SK-N-SH treated with all-trans-retinoic acid at 6 μM for 48 hours (cell line): ENCODE measurements at regions not wholly inside any gene's neighbourhood (a gene's known extent, or its start where the extent isn't known, plus 50 kb on each side); places are given as distances from the start of the nearest gene placed in this dataset.

ENCODE experiments used
- ATAC-seq: fragments of 200-7000 bp; cut with Tn5 transposase; 3 replicates; pipeline ENCODE4 v1.9.1; 2020; ENCODE audit warnings: mild to moderate bottlenecking, moderate library complexity
- ARNTL ChIP-seq: fragments of 450-650 bp; formaldehyde crosslinking; IDR thresholded peaks from 2 replicates; pipeline ENCODE4 v1.5.0; 2020; ENCODE audit warnings: low read depth, mild to moderate bottlenecking, moderate library complexity, borderline replicate concordance
- BACH2 ChIP-seq: fragments of 250-450 bp; sonication (Bioruptor Pico); IDR thresholded peaks from 2 replicates; pipeline ENCODE4 v1.9.0; 2021; ENCODE audit warnings: mild to moderate bottlenecking, borderline replicate concordance
- CREB5 ChIP-seq: fragments of 250-450 bp; sonication (Bioruptor Pico); IDR thresholded peaks from 2 replicates; pipeline ENCODE4 v1.5.1; 2020; ENCODE audit warnings: low read depth, mild to moderate bottlenecking, moderate library complexity
- CSDC2 ChIP-seq: fragments of 250-450 bp; sonication (Bioruptor Pico); IDR thresholded peaks from 2 replicates; pipeline ENCODE4 v1.5.0; 2020; ENCODE audit warnings: mild to moderate bottlenecking, moderate library complexity
- CSRNP3 ChIP-seq: fragments of 250-450 bp; sonication (Bioruptor Pico); IDR thresholded peaks from 2 replicates; pipeline ENCODE4 v1.5.1; 2021; ENCODE audit warnings: mild to moderate bottlenecking, moderate library complexity
- ESRRG ChIP-seq: fragments of 250-450 bp; sonication (Bioruptor Pico); IDR thresholded peaks from 2 replicates; pipeline ENCODE4 v1.6.1; 2021; ENCODE audit warnings: mild to moderate bottlenecking
- GLIS3 ChIP-seq: fragments of 250-450 bp; sonication (Bioruptor Pico); IDR thresholded peaks from 2 replicates; pipeline ENCODE4 v1.5.0; 2020; ENCODE audit warnings: mild to moderate bottlenecking, moderate library complexity
- ISL1 ChIP-seq: fragments of 250-450 bp; sonication (Bioruptor Pico); IDR thresholded peaks from 2 replicates; pipeline ENCODE4 v2.1.2; 2022; ENCODE audit warnings: mild to moderate bottlenecking, moderate library complexity
- OSR1 ChIP-seq: fragments of 250-450 bp; sonication (Bioruptor Pico); IDR thresholded peaks from 2 replicates; pipeline ENCODE4 v1.8.0; 2022; ENCODE audit warnings: moderate library complexity, mild to moderate bottlenecking, inconsistent platforms
- PATZ1 ChIP-seq: fragments of 250-450 bp; sonication (Bioruptor Pico); IDR thresholded peaks from 2 replicates; pipeline ENCODE4 v1.8.0; 2020; ENCODE audit warnings: mild to moderate bottlenecking, moderate library complexity, borderline replicate concordance
- POU6F1 ChIP-seq: fragments of 250-450 bp; sonication (Bioruptor Pico); IDR thresholded peaks from 2 replicates; pipeline ENCODE4 v1.8.0; 2021; ENCODE audit warnings: low read depth, mild to moderate bottlenecking, moderate library complexity, borderline replicate concordance
- PPARA ChIP-seq: fragments of 250-450 bp; sonication (Bioruptor Pico); IDR thresholded peaks from 2 replicates; pipeline ENCODE4 v1.5.0; 2020; ENCODE audit warnings: mild to moderate bottlenecking, borderline replicate concordance
- RARB ChIP-seq: fragments of 250-450 bp; sonication (Bioruptor Pico); IDR thresholded peaks from 2 replicates; pipeline ENCODE4 v1.8.0; 2021; ENCODE audit warnings: mild to moderate bottlenecking, moderate library complexity
- SNAI2 ChIP-seq: fragments of 250-450 bp; sonication (Bioruptor Pico); IDR thresholded peaks from 2 replicates; pipeline ENCODE4 v1.5.0; 2020; ENCODE audit warnings: mild to moderate bottlenecking, moderate library complexity
- TCF4 ChIP-seq: fragments of 250-450 bp; sonication (Bioruptor Pico); IDR thresholded peaks from 2 replicates; pipeline ENCODE4 v1.8.0; 2021; ENCODE audit warnings: mild to moderate bottlenecking, moderate library complexity, borderline replicate concordance
- TOX ChIP-seq: fragments of 250-450 bp; sonication (Bioruptor Pico); IDR thresholded peaks from 2 replicates; pipeline ENCODE4 v1.8.0; 2021; ENCODE audit warnings: mild to moderate bottlenecking, moderate library complexity, borderline replicate concordance
- TSHZ2 ChIP-seq: fragments of 250-450 bp; sonication (Bioruptor Pico); IDR thresholded peaks from 2 replicates; pipeline ENCODE4 v1.5.0; 2020; ENCODE audit warnings: mild to moderate bottlenecking, moderate library complexity
- ZC3H10 ChIP-seq: fragments of 250-450 bp; sonication (Bioruptor Pico); IDR thresholded peaks from 2 replicates; pipeline ENCODE4 v1.5.1; 2021; ENCODE audit warnings: mild to moderate bottlenecking, moderate library complexity
- ZFP3 ChIP-seq: fragments of 250-450 bp; sonication (Bioruptor Pico); IDR thresholded peaks from 2 replicates; pipeline ENCODE4 v1.5.0; 2020; ENCODE audit warnings: mild to moderate bottlenecking, moderate library complexity
- ZFP30 ChIP-seq: fragments of 450-650 bp; formaldehyde crosslinking; IDR thresholded peaks from 2 replicates; pipeline ENCODE4 v1.5.0; 2022; ENCODE audit warnings: mild to moderate bottlenecking, moderate library complexity
- ZNF565 ChIP-seq: fragments of 450-650 bp; formaldehyde crosslinking; conservative IDR thresholded peaks from 2 replicates; pipeline ENCODE4 v1.5.0; 2020; ENCODE audit warnings: low read depth, mild to moderate bottlenecking, moderate library complexity
- ZNF70 ChIP-seq: fragments of 450-650 bp; formaldehyde crosslinking; IDR thresholded peaks from 2 replicates; pipeline ENCODE4 v1.5.0; 2020; ENCODE audit warnings: mild to moderate bottlenecking, moderate library complexity
- ZNF8 ChIP-seq: fragments of 450-650 bp; formaldehyde crosslinking; IDR thresholded peaks from 2 replicates; pipeline ENCODE4 v1.5.0; 2020; ENCODE audit warnings: mild to moderate bottlenecking, moderate library complexity

- no peak for TF ChIP-seq BACH2 (CRISPR knock-in tag)
- no peak for TF ChIP-seq RARB (CRISPR knock-in tag)
- TF ChIP-seq POU6F1 (CRISPR knock-in tag) = no peak
- TF ChIP-seq ISL1 (CRISPR knock-in tag) = no peak
- no peak for TF ChIP-seq OSR1 (CRISPR knock-in tag)
- TF ChIP-seq CSDC2 (CRISPR knock-in tag) = no peak
- no peak for TF ChIP-seq TCF4
- no peak for TF ChIP-seq ZNF8 (CRISPR knock-in tag)
- no peak for TF ChIP-seq CSRNP3 (CRISPR knock-in tag)
- no peak for TF ChIP-seq TOX (CRISPR knock-in tag)
- no peak for TF ChIP-seq SNAI2 (CRISPR knock-in tag)
- no peak for TF ChIP-seq ARNTL
- TF ChIP-seq ESRRG = no peak
- no peak for TF ChIP-seq ZNF70
- TF ChIP-seq CREB5 (CRISPR knock-in tag) = no peak
- TF ChIP-seq ZNF565 (CRISPR knock-in tag) = no peak
- ATAC-seq = no peak
These were observed 69.7 kb upstream of the UBE3A start for GRCh38 chr15:25508369-25509002.

GRCh38 chr15:25504307-25504706 is 65.5 kb upstream of the UBE3A start:
- no peak for ATAC-seq
- TF ChIP-seq CREB5 (CRISPR knock-in tag) (no peak), ZFP3 (CRISPR knock-in tag) (no peak), RARB (CRISPR knock-in tag) (no peak), TCF4 (no peak), ZNF8 (CRISPR knock-in tag) (no peak), TOX (CRISPR knock-in tag) (no peak), GLIS3 (CRISPR knock-in tag) (no peak), PPARA (CRISPR knock-in tag) (no peak), PATZ1 (CRISPR knock-in tag) (no peak), ARNTL (no peak), ZC3H10 (CRISPR knock-in tag) (no peak), ESRRG (no peak), POU6F1 (CRISPR knock-in tag) (no peak), ZFP30 (CRISPR knock-in tag) (no peak), ISL1 (CRISPR knock-in tag) (no peak), TSHZ2 (CRISPR knock-in tag) (no peak), ZNF70 (no peak)
